GM13977 (cell line): ENCODE measurements at regions not wholly inside any gene's neighbourhood (a gene's known extent, or its start where the extent isn't known, plus 50 kb on each side); places are given as distances from the start of the nearest gene placed in this dataset.
"Not testable (repeated sequence)": the region's sequence is repeated elsewhere in the genome, so short reads cannot be mapped to it uniquely, and the experiment has no call there.

Experiments
- DNase-seq: peaks from one replicate; pipeline ENCODE4 v3.0.0; 2012; ENCODE audit warnings: low spot score
- in situ Hi-C: fragments of 300-500 bp; cut with MboI; formaldehyde crosslinking; loops from one replicate; pipeline ENCODE4 v1.12.0; 2022; ENCODE audit warnings: low sequenced_read_pairs, low pct_unique_long_range_greater_than_20kb, mixed read lengths, inconsistent platforms; ENCODE audit not compliant: unreplicated experiment
- TF ChIP-seq, protein P1 (sequence below): IDR thresholded peaks from 2 replicates; pipeline ENCODE4 v1.5.1; 2012; ENCODE audit warnings: mild to moderate bottlenecking, control low read depth; ENCODE audit not compliant: insufficient read depth; ENCODE audit errors: extremely low read depth, missing control alignments

GRCh38 chr9:135378751-135379150, 100.8 kb upstream of the PPP1R26 start:
- TF ChIP-seq, protein P1, sequence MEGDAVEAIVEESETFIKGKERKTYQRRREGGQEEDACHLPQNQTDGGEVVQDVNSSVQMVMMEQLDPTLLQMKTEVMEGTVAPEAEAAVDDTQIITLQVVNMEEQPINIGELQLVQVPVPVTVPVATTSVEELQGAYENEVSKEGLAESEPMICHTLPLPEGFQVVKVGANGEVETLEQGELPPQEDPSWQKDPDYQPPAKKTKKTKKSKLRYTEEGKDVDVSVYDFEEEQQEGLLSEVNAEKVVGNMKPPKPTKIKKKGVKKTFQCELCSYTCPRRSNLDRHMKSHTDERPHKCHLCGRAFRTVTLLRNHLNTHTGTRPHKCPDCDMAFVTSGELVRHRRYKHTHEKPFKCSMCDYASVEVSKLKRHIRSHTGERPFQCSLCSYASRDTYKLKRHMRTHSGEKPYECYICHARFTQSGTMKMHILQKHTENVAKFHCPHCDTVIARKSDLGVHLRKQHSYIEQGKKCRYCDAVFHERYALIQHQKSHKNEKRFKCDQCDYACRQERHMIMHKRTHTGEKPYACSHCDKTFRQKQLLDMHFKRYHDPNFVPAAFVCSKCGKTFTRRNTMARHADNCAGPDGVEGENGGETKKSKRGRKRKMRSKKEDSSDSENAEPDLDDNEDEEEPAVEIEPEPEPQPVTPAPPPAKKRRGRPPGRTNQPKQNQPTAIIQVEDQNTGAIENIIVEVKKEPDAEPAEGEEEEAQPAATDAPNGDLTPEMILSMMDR = no peak
- in situ Hi-C loops = no loop called here
- DNase-seq = no peak

GRCh38 chr9:135379540-135380267, 99.9 kb upstream of the PPP1R26 start:
- no peak for DNase-seq
- in situ Hi-C loops = no loop called here

DNA sequence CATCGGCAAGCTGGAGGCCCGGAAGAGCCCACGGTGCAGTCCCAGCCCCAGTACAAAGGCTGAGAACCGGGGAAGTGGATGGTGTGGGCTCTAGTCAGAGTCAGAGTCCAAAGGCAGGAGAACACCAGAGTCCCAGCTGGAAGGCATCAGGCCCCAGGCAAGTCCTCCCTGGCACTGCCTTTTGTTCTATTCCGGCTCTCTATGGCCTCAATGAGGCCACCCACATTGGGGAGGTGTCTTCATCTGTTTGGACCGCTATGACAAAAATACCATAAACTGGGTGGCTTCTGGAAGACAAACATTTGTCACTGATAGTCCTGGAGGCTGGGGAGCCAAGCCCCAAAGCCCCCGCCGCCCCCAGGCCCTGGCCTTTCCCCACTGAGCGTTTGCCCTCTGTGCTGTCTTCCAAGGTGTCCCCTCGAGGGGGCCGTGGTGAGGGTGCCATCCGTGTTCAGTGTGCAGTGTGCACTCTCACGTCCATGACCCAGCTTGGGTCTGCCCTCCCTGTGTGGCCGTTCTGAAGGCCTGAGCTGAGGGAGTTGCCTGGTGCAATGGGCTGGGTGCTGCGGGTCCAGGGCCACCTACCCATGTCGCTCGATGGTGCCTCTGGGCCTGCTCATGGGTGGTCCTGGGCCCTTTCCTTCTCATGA, 99.1 kb upstream of the PPP1R26 start:
- in situ Hi-C loops = no loop called here
- TF ChIP-seq, protein P1 = no peak
- DNase-seq = no peak

More at GRCh38 chr9:135379540-135380267, 99.9 kb upstream of the PPP1R26 start:
- TF ChIP-seq, protein P1 = no peak

DNA sequence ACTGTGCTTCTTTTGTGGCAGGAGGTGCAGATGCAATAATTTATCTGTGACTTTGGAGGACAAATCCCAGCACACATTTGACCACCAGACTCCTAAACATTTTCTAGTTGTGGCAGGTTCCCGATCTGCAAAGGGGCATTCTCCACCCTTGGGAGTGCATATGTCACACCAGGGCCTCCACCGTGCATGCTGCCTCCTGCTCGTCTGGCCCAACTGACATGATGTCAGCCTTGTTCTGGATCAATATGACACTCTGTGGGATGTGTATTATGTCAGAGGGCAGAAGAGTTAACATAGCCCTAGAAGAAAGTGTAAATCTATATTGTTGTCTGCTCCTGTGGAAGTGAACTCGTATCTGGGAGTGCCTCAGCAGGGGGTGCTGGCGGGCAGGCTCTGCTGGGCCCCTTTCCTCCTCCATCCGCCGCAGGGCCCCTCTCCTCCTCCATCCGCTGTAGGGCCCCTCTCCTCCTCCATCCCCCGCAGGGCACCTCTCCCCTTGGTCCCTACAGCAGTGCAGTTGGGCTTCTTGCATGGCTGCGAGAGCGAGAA, 97.7 kb upstream of the PPP1R26 start:
- TF ChIP-seq, protein P1 = no peak
- no peak for DNase-seq
- in situ Hi-C loops = no loop called here

DNA sequence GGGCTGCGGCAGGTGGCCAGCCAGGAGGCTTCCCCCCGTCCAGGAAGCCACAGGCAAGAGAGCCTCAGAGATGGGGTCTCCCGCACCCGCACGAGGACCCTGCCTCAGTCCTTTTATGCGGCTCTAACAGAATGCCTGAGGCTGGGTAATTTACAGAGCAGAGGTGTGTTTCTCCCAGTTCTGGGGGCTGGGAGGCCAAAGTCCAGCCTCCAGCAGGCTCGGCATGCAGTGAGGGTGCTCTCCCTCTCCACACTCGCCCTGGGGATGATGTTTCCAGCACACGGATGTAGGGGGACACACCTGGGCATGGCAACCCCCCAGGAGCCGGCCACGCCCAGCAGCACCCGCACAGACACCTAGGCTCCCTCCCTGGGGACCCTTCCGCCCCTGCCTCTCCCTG, 95.4 kb upstream of the PPP1R26 start:
- TF ChIP-seq, protein P1 = no peak
- in situ Hi-C loops = no loop called here
- DNase-seq = no peak

DNA sequence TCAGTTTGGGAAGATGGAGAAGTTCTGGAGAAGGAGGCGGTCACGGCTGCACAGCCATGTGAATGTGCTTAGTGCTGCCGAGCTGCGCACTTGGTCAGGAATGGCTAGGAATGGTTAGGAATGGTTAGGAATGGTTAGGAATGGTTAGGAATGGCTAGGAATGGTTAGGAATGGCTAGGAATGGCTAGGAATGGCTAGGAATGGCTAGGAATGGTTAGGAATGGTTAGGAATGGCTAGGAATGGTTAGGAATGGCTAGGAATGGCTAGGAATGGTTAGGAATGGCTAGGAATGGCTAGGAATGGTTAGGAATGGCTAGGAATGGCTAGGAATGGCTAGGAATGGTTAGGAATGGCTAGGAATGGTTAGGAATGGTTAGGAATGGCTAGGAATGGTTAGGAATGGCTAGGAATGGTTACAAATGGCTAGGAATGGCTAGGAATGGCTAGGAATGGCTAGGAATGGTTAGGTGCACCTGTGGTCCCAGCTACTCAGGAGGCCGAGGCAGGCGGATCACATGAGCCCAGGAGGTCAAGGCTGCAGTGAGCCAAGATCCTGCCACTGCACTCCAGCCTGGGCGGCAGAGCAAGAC, 94.7 kb upstream of the PPP1R26 start:
- in situ Hi-C loops, DNase-seq: not testable (repeated sequence)

DNA sequence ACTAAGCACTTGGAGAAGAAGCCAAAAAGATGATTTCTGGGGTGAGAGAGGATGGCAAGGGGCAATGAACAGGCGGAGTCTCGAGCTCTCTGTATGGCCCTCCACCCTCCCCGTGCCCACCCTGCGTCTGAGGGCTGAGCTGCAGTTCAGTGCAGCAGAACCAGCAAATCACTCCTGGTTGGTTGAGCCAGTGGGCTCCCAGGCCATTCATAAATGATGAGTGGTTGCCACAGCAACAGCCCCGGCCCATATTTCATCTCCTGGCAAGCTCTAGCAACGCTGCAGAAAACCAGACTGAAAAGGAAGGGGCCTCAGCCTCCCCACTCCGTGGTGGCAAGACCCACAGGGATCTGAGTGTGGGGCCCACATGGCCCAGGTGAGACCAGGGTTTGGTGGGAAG, 93.8 kb upstream of the PPP1R26 start:
- in situ Hi-C loops = no loop called here
- no peak for DNase-seq
- TF ChIP-seq, protein P1 = no peak
